ENCODE measurements at regions not wholly inside any gene's neighbourhood (a gene's known extent, or its start where the extent isn't known, plus 50 kb on each side); places are given as distances from the start of the nearest gene placed in this dataset.

GRCh38 chr3:69536306-69537020 lies 150.6 kb upstream of the FRMD4B start:
- Histone ChIP-seq H3K27ac (no peak overlapping the region), H3K4me3 (no peak overlapping the region)
- no peak for DNase-seq (ENCODE audit: low spot score)
- TF ChIP-seq, protein P1, sequence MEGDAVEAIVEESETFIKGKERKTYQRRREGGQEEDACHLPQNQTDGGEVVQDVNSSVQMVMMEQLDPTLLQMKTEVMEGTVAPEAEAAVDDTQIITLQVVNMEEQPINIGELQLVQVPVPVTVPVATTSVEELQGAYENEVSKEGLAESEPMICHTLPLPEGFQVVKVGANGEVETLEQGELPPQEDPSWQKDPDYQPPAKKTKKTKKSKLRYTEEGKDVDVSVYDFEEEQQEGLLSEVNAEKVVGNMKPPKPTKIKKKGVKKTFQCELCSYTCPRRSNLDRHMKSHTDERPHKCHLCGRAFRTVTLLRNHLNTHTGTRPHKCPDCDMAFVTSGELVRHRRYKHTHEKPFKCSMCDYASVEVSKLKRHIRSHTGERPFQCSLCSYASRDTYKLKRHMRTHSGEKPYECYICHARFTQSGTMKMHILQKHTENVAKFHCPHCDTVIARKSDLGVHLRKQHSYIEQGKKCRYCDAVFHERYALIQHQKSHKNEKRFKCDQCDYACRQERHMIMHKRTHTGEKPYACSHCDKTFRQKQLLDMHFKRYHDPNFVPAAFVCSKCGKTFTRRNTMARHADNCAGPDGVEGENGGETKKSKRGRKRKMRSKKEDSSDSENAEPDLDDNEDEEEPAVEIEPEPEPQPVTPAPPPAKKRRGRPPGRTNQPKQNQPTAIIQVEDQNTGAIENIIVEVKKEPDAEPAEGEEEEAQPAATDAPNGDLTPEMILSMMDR (IDR thresholded peaks at IDR 0.05), result no peak

DNA sequence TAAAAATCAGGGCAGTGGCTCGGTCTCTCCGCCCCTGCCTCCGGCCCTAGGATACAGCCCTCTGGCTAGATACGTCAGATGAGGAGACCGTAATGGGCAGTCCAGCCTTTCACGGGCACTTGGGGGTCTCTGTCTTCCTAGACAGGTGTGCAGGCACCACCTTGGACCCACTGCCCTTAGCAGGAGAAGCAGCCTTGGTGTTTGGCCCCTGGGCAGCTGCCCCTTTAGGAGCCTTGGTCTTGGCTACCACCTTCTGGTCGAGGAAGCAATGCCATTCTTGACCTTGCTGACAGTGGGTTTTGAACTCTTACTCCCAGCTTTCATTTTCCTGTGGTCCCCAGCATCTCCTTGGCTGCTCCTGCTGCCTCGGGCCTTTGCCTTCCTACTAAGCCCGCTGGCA lies 149.7 kb upstream of the FRMD4B start:
- no peak overlapping the region for H3K27ac ChIP-seq
- no peak for DNase-seq (ENCODE audit: low spot score)
- no peak overlapping the region for H3K4me3 ChIP-seq
- TF ChIP-seq, protein P1 (IDR thresholded peaks at IDR 0.05), result no peak

DNA sequence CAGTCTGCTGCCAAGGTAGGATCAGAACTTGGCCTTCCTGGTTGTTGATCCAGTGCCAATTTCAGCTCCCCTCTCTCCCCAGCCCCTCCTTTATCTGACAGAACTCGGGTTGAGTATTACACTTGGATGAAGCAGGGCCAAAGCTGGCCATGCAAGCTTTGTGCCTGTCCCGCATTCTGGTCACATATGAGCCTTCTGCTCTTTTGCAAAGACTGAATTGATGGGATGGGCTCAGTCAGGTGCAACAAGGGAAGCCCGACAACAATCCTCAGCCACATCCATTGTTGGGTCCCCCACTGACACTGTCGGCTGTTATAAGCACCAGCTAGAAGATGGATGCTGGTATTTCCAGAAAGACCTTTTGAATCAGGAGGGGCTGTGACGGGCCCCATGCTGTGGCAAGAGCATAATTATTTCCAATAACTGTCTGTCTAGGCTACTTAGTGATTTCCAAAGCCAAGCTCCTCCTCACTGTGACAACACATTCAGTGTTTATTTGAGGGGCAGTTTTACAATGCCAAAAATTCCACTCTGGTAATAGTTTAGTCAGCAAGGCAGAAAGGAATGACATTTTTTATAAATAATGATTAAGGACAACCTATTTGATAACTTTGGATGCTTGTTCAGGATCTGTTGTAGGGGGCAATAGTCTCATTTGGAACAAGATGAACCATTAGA lies 146.8 kb upstream of the FRMD4B start:
- DNase-seq (ENCODE audit: low spot score), result no peak
- Histone ChIP-seq H3K27ac (no peak overlapping the region), H3K4me3 (no peak overlapping the region)
- TF ChIP-seq, protein P1 (IDR thresholded peaks at IDR 0.05), result no peak

DNA sequence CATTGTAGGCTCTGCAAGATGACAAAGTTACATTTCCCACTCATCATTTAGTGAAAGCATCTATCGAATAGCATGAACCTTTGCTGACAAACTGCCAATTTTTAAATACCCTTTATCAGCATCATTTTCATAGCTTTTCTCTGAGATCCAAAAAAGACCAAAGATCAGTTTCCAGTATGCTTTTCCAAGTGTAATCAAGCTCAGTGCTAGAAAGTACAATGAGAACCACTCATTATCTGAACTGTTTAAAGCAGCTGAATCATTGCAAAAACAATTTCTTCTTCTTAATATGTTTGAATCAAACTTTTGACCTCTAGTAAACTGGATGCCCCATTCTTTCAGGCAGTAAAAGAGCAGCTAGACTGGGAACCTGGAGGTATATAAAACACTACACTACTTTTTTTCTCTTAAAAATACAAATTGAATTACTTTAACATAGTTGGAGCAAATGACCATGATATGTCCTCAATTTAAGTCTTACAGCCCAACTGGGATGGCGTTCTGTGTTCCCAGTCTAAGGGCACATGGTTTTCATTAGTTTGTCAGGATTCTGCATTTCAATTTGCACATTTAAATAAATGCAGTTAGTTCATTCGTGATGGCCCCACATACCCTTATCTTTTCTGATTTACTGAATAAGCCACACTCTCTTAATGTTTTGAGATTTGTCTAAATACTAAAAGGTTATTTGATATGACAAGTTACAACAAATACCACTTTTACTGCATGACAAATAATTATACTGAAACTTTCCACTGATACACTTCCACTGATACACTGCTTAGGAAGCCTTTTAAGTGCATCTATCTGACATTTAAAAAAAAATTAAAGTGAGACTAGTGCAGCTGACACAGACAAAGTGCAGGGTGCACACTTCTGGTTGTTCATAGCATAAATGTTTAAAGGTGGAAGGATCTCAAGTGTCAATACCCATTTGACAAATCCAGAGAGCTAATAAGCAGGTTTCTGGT lies 146.0 kb upstream of the FRMD4B start:
- no peak for DNase-seq (ENCODE audit: low spot score)
- no peak overlapping the region for H3K27ac ChIP-seq

GRCh38 chr3:69530554-69530953 lies 144.7 kb upstream of the FRMD4B start:
- H3K27ac ChIP-seq, result no peak overlapping the region
- no peak for DNase-seq (ENCODE audit: low spot score)

More for the DNA sequence above, 146.0 kb upstream of the FRMD4B start:
- H3K4me3 ChIP-seq, result no peak overlapping the region
- TF ChIP-seq, protein P1 (IDR thresholded peaks at IDR 0.05), result no peak

GRCh38 chr3:69527498-69527897 lies 141.6 kb upstream of the FRMD4B start:
- TF ChIP-seq, protein P1 (IDR thresholded peaks at IDR 0.05), result no peak
- H3K27ac ChIP-seq, result no peak overlapping the region
- H3K4me3 ChIP-seq, result no peak overlapping the region
- no peak for DNase-seq (ENCODE audit: low spot score)

More at GRCh38 chr3:69530554-69530953, 144.7 kb upstream of the FRMD4B start:
- TF ChIP-seq, protein P1 (IDR thresholded peaks at IDR 0.05), result no peak
- H3K4me3 ChIP-seq, result no peak overlapping the region
